HepG2 (cell line): ENCODE measurements at regions not wholly inside any gene's neighbourhood (a gene's known extent, or its start where the extent isn't known, plus 50 kb on each side); places are given as distances from the start of the nearest gene placed in this dataset.

Experiments
- CTCF ChIP-seq: sonication (generic); formaldehyde crosslinking; IDR thresholded peaks from 2 replicates; pipeline ENCODE4 v1.5.0; 2020; ENCODE audit warnings: mild to moderate bottlenecking, missing genetic modification reagents, moderate library complexity
- REPIN1 ChIP-seq: sonication (generic); formaldehyde crosslinking; IDR thresholded peaks from 2 replicates; pipeline ENCODE4 v1.8.0; 2022; ENCODE audit warnings: missing genetic modification reagents, low read depth, mild to moderate bottlenecking, borderline replicate concordance
- SRF ChIP-seq: IDR thresholded peaks from 2 replicates; pipeline ENCODE4 v1.6.1; 2011; ENCODE audit warnings: mild to moderate bottlenecking, low read depth, low read length, moderate library complexity
- TCF12 ChIP-seq, 2 experiments: fragments of 450-650 bp in 1 of 2; sonication (generic) in 1 of 2; formaldehyde crosslinking in 1 of 2; IDR thresholded peaks; 2 replicates each; pipeline versions ENCODE4 v1.6.1 to v1.8.0; 2017 to 2022; ENCODE audit warnings: antibody characterized with exemption in 1 of 2, mild to moderate bottlenecking in 1 of 2, missing genetic modification reagents in 1 of 2, moderate library complexity in 1 of 2

- TF ChIP-seq TCF12 (IDR thresholded peaks at IDR 0.05) (no peak), TCF12 (CRISPR knock-in tag; IDR thresholded peaks at IDR 0.05) (no peak), CTCF (no peak), SRF (no peak), REPIN1 (CRISPR knock-in tag) (no peak)
Measured at GRCh38 chr15:84402856-84403608, 167.5 kb downstream of the GOLGA6L4 start.
